IMR-90 (cell line): ENCODE measurements at regions not wholly inside any gene's neighbourhood (a gene's known extent, or its start where the extent isn't known, plus 50 kb on each side); places are given as distances from the start of the nearest gene placed in this dataset.

Experiments
- ATAC-seq: fragments of 200-7000 bp; cut with Tn5 transposase; 2 replicates; pipeline ENCODE4 v1.9.1; 2020; ENCODE audit warnings: low read depth, mild to moderate bottlenecking, moderate library complexity
- BruUV-seq: library from RNA; stranded (reverse); fragments of 400-500 nt; replicated peaks from 2 replicates; lab custom pipeline; 2021; lab: Mats Ljungman, UMichigan
- CTCF ChIA-PET: fragments of 300-600 bp; formaldehyde crosslinking; extraction: SDS; loops from one replicate; lab custom pipeline; 2021; ENCODE audit warnings: antibody characterized with exemption; lab: Yijun Ruan, JAX
- POLR2A ChIA-PET: fragments of 300-600 bp; sonication (Branson Sonifier 250); formaldehyde crosslinking; loops from one replicate; lab custom pipeline; 2022; ENCODE audit warnings: antibody characterized with exemption; ENCODE audit not compliant: unreplicated experiment; lab: Charles Lee
- DNase-seq: peaks from one replicate; pipeline ENCODE4 v3.0.0; 2013
- H2AFZ ChIP-seq: replicated peaks from 2 replicates; pipeline ENCODE3; 2013; ENCODE audit warnings: low read length, mild to moderate bottlenecking; ENCODE audit not compliant: poor library complexity
- H2AK5ac ChIP-seq: 2 replicates; pipeline ENCODE4 v1.6.1; 2013; ENCODE audit warnings: low read depth, low read length, inconsistent platforms
- H2AK9ac ChIP-seq: replicated peaks from 2 replicates; pipeline ENCODE3; 2013; ENCODE audit warnings: mild to moderate bottlenecking, low read depth, low read length, moderate library complexity; ENCODE audit not compliant: poor library complexity
- H2BK120ac ChIP-seq: 2 replicates; pipeline ENCODE4 v1.6.1; 2013; ENCODE audit warnings: low read depth, low read length, inconsistent platforms
- H2BK15ac ChIP-seq: 3 replicates; pipeline ENCODE4 v1.6.1; 2013; ENCODE audit warnings: low read depth, low read length, inconsistent platforms
- H2BK20ac ChIP-seq: 2 replicates; pipeline ENCODE4 v1.6.1; 2013; ENCODE audit warnings: low read depth, mild to moderate bottlenecking, inconsistent platforms, low read length, moderate library complexity
- H2BK5ac ChIP-seq: 2 replicates; pipeline ENCODE4 v1.6.1; 2013; ENCODE audit warnings: mild to moderate bottlenecking, low read depth, low read length, inconsistent platforms; ENCODE audit not compliant: poor library complexity, severe bottlenecking
- H3K14ac ChIP-seq: replicated peaks from 2 replicates; pipeline ENCODE4 v1.6.1; 2013; ENCODE audit warnings: low read depth, low read length, inconsistent platforms
- H3K18ac ChIP-seq: 2 replicates; pipeline ENCODE4 v1.6.1; 2013; ENCODE audit warnings: low read depth, low read length, control low read depth
- H3K23ac ChIP-seq: 2 replicates; pipeline ENCODE4 v1.6.1; 2013; ENCODE audit warnings: low read depth, low read length, inconsistent platforms
- H3K27ac ChIP-seq: 2 replicates; pipeline ENCODE4 v1.5.1; 2013; ENCODE audit warnings: mild to moderate bottlenecking, control low read depth, low read length; ENCODE audit not compliant: insufficient read depth
- H3K27me3 ChIP-seq: 2 replicates; pipeline ENCODE4 v1.6.1; 2013; ENCODE audit warnings: low read length; ENCODE audit not compliant: control insufficient read depth, insufficient read depth
- H3K36me3 ChIP-seq: 2 replicates; pipeline ENCODE4 v1.6.1; 2013; ENCODE audit warnings: low read length, mixed read lengths; ENCODE audit not compliant: control insufficient read depth, insufficient read depth
- H3K4ac ChIP-seq: 2 replicates; pipeline ENCODE4 v1.6.1; 2013; ENCODE audit warnings: low read depth, low read length, inconsistent platforms
- H3K4me1 ChIP-seq: 2 replicates; pipeline ENCODE4 v1.6.1; 2013; ENCODE audit warnings: low read length, mixed read lengths; ENCODE audit not compliant: control insufficient read depth, insufficient read depth
- H3K4me2 ChIP-seq: 2 replicates; pipeline ENCODE4 v1.6.1; 2013; ENCODE audit warnings: low read depth, mild to moderate bottlenecking, control low read depth, low read length, moderate library complexity
- H3K4me3 ChIP-seq: 2 replicates; pipeline ENCODE4 v1.5.1; 2013; ENCODE audit warnings: low read depth, mild to moderate bottlenecking, control low read depth, low read length, moderate library complexity; ENCODE audit not compliant: insufficient read depth
- H3K56ac ChIP-seq: 2 replicates; pipeline ENCODE4 v1.6.1; 2013; ENCODE audit warnings: low read length, inconsistent platforms; ENCODE audit not compliant: insufficient read depth; ENCODE audit errors: extremely low read depth
- H3K79me1 ChIP-seq, 2 experiments: 2 replicates each; pipeline ENCODE4 v1.6.1; 2013; ENCODE audit warnings: low read length in 2 of 2, inconsistent platforms in 1 of 2, low read depth in 1 of 2
- H3K9ac ChIP-seq: 2 replicates; pipeline ENCODE4 v1.6.1; 2013; ENCODE audit warnings: low read depth, low read length, control low read depth
- H3K9me1 ChIP-seq: 2 replicates; pipeline ENCODE4 v1.6.1; 2013; ENCODE audit warnings: low read length, inconsistent platforms; ENCODE audit not compliant: insufficient read depth
- H3K9me3 ChIP-seq: 2 replicates; pipeline ENCODE4 v1.6.1; 2013; ENCODE audit warnings: low read length; ENCODE audit not compliant: control insufficient read depth, insufficient read depth
- H4K20me1 ChIP-seq: 2 replicates; pipeline ENCODE4 v1.6.1; 2013; ENCODE audit warnings: low read length, inconsistent platforms; ENCODE audit not compliant: insufficient read depth
- H4K5ac ChIP-seq: 2 replicates; pipeline ENCODE4 v1.6.1; 2013; ENCODE audit warnings: mild to moderate bottlenecking, low read depth, low read length, control low read depth
- H4K8ac ChIP-seq, 2 experiments: 2 replicates each; pipeline ENCODE4 v1.6.1; 2013; ENCODE audit warnings: low read depth in 2 of 2, low read length in 2 of 2, control low read depth in 1 of 2, inconsistent platforms in 1 of 2
- H4K91ac ChIP-seq: 2 replicates; pipeline ENCODE4 v1.6.1; 2013; ENCODE audit warnings: low read depth, low read length, inconsistent platforms; ENCODE audit not compliant: insufficient read depth
- BHLHE40 ChIP-seq: fragments of 150-350 bp; IDR thresholded peaks from 2 replicates; pipeline ENCODE4 v1.6.1; 2016; ENCODE audit warnings: mild to moderate bottlenecking, low read depth, low read length
- CEBPB ChIP-seq: IDR thresholded peaks from 2 replicates; pipeline ENCODE4 v1.6.1; 2012; ENCODE audit warnings: low read depth, low read length, improper control_type of control experiment
- CHD1 ChIP-seq: IDR thresholded peaks from 2 replicates; pipeline ENCODE4 v1.6.1; 2012; ENCODE audit warnings: low read depth, low read length, improper control_type of control experiment
- FOS ChIP-seq: fragments of 150-350 bp; IDR thresholded peaks from 2 replicates; pipeline ENCODE4 v1.6.1; 2016; ENCODE audit warnings: low read depth, low read length
- MAFK ChIP-seq: IDR thresholded peaks from 2 replicates; pipeline ENCODE4 v1.6.1; 2012; ENCODE audit warnings: low read depth, low read length, improper control_type of control experiment
- MAZ ChIP-seq: IDR thresholded peaks from 2 replicates; pipeline ENCODE4 v1.6.1; 2012; ENCODE audit warnings: low read depth, mild to moderate bottlenecking, low read length, improper control_type of control experiment, moderate library complexity, borderline replicate concordance
- MXI1 ChIP-seq: IDR thresholded peaks from 2 replicates; pipeline ENCODE4 v1.6.1; 2012; ENCODE audit warnings: low read depth, mild to moderate bottlenecking, low read length, moderate library complexity, borderline replicate concordance
- NFE2L2 ChIP-seq: fragments of 150-350 bp; IDR thresholded peaks from 2 replicates; pipeline ENCODE4 v1.6.1; 2016; ENCODE audit warnings: low read depth, mild to moderate bottlenecking, low read length
- POLR2A ChIP-seq: IDR thresholded peaks from 2 replicates; pipeline ENCODE4 v1.6.1; 2012; ENCODE audit warnings: mild to moderate bottlenecking, low read depth, low read length
- RAD21 ChIP-seq: IDR thresholded peaks from 2 replicates; pipeline ENCODE4 v1.6.1; 2012; ENCODE audit warnings: low read length, improper control_type of control experiment
- RCOR1 ChIP-seq: IDR thresholded peaks from 2 replicates; pipeline ENCODE4 v1.6.1; 2012; ENCODE audit warnings: mild to moderate bottlenecking, low read length, improper control_type of control experiment; ENCODE audit not compliant: insufficient replicate concordance
- RFX5 ChIP-seq: IDR thresholded peaks from 2 replicates; pipeline ENCODE4 v1.8.0; 2012; ENCODE audit warnings: low read depth, mild to moderate bottlenecking, low read length, moderate library complexity
- SMC3 ChIP-seq: fragments of 150-350 bp; IDR thresholded peaks from 2 replicates; pipeline ENCODE4 v1.6.1; 2016; ENCODE audit warnings: low read depth, mild to moderate bottlenecking, antibody characterized with exemption, low read length, moderate library complexity
- WGBS, 2 experiments: methylation state at CpG; one replicate each; pipeline versions ENCODE4 v1.1.5 to v1.1.7; 2013; ENCODE audit warnings: missing lambda C conversion rate in 2 of 2; ENCODE audit not compliant: insufficient read length in 1 of 2; ENCODE audit errors: extremely low coverage in 2 of 2; 5-methylcytosine and 5-hydroxymethylcytosine counted together
- dilution Hi-C: fragments of 300-500 bp; cut with HindIII; formaldehyde crosslinking; loops from one replicate; pipeline ENCODE4 v1.14.3; 2018; ENCODE audit warnings: low sequenced_read_pairs; ENCODE audit not compliant: unreplicated experiment
- in situ Hi-C: fragments of 300-500 bp; cut with MboI; formaldehyde crosslinking; loops from 3 replicates; pipeline ENCODE4 v1.14.3; 2019; ENCODE audit warnings: low sequenced_read_pairs, inconsistent platforms, mixed read lengths
- intact Hi-C: fragments of 100-400 bp; cut with micrococcal nuclease; formaldehyde crosslinking; loops from 2 replicates; pipeline ENCODE4 v1.10.0; 2022
- TF ChIP-seq, protein P1 (sequence below): fragments of 150-350 bp; IDR thresholded peaks from 2 replicates; pipeline ENCODE4 v1.6.1; 2016; ENCODE audit warnings: low read depth, mild to moderate bottlenecking, low read length, moderate library complexity, borderline replicate concordance
- TF ChIP-seq, protein P2 (sequence below): conservative IDR thresholded peaks from 2 replicates; pipeline ENCODE4 v1.5.1; 2012; ENCODE audit warnings: mild to moderate bottlenecking, low read depth, low read length, improper control_type of control experiment
- TF ChIP-seq, protein P3 (sequence below): fragments of 150-350 bp; IDR thresholded peaks from 2 replicates; pipeline ENCODE4 v1.6.1; 2017; ENCODE audit warnings: mild to moderate bottlenecking, antibody characterized with exemption, low read length, low read depth

DNA sequence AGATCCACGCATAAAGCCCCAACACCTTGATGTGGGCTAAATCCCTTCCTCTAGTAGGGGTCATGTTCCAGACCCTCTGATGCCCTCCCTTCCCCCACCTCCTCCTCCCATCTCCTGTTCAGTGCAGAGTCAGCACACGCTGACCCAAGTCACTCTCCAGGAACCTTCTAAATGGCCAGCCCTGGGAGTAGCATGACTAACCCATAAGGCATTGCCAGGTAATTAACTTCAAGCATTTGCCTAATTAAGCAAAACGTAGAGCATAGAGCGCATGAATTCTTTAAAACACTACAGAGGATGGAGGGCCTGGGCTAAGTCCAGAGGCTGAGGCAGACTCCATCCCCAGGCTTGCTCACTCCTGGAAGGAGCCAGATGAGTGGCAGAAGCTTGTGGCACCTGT, 276.3 kb upstream of the MSX2 start:
- Histone ChIP-seq H3K9me3 (0 out of 2 replicates have a peak, but pooled peaks cover 2% of the 10 kb centered on the region), H4K20me1 (no peaks in the 10 kb centered on the region), H3K4me3 (no peak overlapping the region), H3K9ac (no peak overlapping the region), H2AK9ac (no peak overlapping the region), H2BK15ac (no peak overlapping the region), H2BK120ac (no peak overlapping the region), H3K9me1 (no peaks in the 10 kb centered on the region), H3K14ac (no peak overlapping the region), H2BK20ac (no peak overlapping the region), H3K27ac (no peak overlapping the region), H2AFZ (no peak overlapping the region), H3K4me2 (no peak overlapping the region), H4K91ac (no peak overlapping the region), H3K27me3 (peaks cover 1% of the 10 kb centered on the region), H2AK5ac (no peak overlapping the region), H3K4ac (no peak overlapping the region), H3K56ac (no peak overlapping the region), H4K8ac (no peak overlapping the region), H3K23ac (no peak overlapping the region), H3K4me1 (peaks cover 3% of the 10 kb centered on the region; the same call in 1 of the 2 replicates), H2BK5ac (no peak overlapping the region), H4K5ac (no peak overlapping the region), H3K36me3 (no peaks in the 10 kb centered on the region), H3K18ac (no peak overlapping the region), H3K79me1 (no peaks in the 10 kb centered on the region)
- ATAC-seq: no peak
- no peak for DNase-seq
- 60% methylated on average over 1 of the region's 4 CpGs; no CpG with 5 or more reads in 1 of the 2 experiments for WGBS, 2 experiments
- intact Hi-C loops (no loop called here), in situ Hi-C loops (no loop called here), dilution Hi-C loops (no loop called here)
- TF ChIP-seq NFE2L2: no peak
- TF ChIP-seq RCOR1: no peak
- TF ChIP-seq MAFK: no peak
- no peak for TF ChIP-seq FOS
- no peak for TF ChIP-seq CEBPB
- TF ChIP-seq, protein P1, sequence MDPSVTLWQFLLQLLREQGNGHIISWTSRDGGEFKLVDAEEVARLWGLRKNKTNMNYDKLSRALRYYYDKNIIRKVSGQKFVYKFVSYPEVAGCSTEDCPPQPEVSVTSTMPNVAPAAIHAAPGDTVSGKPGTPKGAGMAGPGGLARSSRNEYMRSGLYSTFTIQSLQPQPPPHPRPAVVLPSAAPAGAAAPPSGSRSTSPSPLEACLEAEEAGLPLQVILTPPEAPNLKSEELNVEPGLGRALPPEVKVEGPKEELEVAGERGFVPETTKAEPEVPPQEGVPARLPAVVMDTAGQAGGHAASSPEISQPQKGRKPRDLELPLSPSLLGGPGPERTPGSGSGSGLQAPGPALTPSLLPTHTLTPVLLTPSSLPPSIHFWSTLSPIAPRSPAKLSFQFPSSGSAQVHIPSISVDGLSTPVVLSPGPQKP: no peak
- no peak for TF ChIP-seq MAZ
- TF ChIP-seq POLR2A: no peak
- TF ChIP-seq RAD21: no peak
- TF ChIP-seq CHD1: no peak
- TF ChIP-seq, protein P2, sequence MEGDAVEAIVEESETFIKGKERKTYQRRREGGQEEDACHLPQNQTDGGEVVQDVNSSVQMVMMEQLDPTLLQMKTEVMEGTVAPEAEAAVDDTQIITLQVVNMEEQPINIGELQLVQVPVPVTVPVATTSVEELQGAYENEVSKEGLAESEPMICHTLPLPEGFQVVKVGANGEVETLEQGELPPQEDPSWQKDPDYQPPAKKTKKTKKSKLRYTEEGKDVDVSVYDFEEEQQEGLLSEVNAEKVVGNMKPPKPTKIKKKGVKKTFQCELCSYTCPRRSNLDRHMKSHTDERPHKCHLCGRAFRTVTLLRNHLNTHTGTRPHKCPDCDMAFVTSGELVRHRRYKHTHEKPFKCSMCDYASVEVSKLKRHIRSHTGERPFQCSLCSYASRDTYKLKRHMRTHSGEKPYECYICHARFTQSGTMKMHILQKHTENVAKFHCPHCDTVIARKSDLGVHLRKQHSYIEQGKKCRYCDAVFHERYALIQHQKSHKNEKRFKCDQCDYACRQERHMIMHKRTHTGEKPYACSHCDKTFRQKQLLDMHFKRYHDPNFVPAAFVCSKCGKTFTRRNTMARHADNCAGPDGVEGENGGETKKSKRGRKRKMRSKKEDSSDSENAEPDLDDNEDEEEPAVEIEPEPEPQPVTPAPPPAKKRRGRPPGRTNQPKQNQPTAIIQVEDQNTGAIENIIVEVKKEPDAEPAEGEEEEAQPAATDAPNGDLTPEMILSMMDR: no peak
- no peak for TF ChIP-seq RFX5
- no peak for TF ChIP-seq MXI1
- TF ChIP-seq, protein P3, sequence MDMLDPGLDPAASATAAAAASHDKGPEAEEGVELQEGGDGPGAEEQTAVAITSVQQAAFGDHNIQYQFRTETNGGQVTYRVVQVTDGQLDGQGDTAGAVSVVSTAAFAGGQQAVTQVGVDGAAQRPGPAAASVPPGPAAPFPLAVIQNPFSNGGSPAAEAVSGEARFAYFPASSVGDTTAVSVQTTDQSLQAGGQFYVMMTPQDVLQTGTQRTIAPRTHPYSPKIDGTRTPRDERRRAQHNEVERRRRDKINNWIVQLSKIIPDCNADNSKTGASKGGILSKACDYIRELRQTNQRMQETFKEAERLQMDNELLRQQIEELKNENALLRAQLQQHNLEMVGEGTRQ: no peak
- no peak for TF ChIP-seq SMC3
- TF ChIP-seq BHLHE40: no peak
- no TSS peak for BruUV-seq
- POLR2A ChIA-PET: no interaction called here
- CTCF ChIA-PET: interaction anchor here (0.9 kb wide), 1 partner anchor 9 kb away, joined by 3 read pairs; no protein-coding TSS in a partner anchor
